Fibroblast of gingiva (primary cell): ENCODE measurements at regions not wholly inside any gene's neighbourhood (a gene's known extent, or its start where the extent isn't known, plus 50 kb on each side); places are given as distances from the start of the nearest gene placed in this dataset.

Experiments used
- DNase-seq: peaks from one replicate; pipeline ENCODE4 v3.0.0-alpha.2; 2011; ENCODE audit warnings: low read depth

DNA sequence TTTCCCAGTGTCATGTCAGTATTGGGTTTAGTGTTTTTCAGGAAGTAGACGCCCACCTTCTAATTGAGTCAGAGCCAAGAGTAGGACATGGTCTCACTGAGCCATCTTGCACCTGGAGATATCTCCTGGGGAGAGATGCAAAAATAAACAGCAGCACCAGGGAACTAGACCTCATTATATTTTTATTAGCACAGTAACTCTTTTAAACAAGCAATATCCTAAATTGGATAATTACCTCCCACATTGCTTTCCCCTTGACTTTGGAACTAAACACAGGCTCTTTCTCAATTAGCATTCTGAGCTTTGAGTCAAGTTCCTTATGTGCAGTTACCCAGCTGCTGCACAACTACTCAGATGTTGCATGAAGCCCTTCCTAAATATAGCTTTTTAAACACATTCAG is 175.4 kb downstream of the IBTK start:
- peak; percentile 43 for DNase-seq

DNA sequence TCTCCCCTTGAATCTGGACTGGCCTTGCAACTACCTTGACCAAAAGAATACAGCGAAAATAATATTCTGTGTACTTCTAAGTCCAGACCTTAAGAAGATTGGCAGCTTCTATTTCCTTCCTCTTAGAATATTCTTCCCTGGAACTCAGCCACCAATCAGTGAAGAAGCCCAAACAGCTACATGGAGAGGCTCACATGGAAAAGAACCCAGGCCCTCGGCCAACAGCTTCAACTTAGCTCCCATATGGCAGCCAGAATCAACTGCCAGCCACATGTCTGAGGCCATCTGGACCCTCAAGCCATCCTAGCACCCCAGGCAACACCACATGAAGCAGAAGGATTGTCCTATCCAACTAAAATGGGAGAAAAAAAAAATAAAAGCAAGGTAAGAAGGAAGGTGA is 178.8 kb downstream of the IBTK start:
- no peak for DNase-seq

DNA sequence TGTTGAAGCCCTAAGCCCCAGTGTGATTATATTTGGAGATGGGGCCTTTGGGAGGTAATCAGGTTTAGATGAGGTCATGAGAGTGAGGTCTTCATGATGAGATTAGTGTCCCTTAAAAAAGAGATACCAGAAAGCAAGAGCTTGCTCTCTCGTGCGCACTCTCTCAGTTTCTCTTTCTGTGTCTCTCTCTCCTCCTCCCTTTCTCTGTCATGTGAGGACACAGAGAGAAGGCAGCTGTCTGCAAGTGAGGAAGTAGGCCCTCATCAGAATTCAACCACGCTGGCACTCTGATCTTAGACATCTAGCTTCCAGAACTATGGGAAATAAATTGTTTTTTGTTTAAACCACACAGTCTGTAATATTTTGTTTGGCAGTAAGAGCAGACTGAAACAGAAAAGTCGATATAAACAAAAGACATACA is 180.5 kb downstream of the IBTK start:
- peak; percentile 36 for DNase-seq

DNA sequence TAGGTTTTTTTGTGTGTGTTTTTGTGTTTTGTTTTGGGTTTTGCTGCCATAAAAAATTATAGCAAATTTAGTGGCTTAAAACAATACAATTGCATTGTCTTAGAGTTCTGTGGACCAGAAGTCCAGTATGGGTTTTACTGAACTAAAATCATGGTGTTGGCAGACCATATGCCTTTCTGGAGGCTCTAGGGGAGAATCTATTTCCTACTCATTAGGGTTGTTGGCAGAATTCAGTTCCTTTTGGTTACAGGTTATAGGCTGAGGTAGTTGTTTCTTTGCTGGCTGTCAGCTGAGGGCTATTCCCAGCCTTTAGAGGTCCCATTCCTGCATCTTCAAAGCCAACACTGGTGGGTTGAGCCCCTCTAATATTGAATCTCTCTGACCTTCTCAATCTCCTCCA is 181.3 kb downstream of the IBTK start:
- DNase-seq, result no peak

DNA sequence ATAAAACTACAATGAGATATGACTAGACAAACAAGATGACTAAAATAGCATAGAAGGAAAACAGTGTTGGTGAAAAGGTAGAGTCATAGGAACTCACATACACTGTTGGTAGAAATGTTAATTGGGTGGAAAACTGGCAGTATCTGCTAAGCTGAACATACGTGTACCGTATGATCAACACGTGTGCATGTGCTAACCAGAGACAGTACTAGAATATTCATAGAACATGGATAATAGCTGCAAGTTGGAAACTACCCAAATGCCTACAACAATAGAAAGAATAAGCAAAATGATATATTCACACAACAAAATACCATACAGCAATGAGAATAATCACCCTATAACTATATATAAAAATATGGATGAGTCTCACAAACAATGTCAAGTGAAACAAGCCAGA is 184.0 kb downstream of the IBTK start:
- no peak for DNase-seq

DNA sequence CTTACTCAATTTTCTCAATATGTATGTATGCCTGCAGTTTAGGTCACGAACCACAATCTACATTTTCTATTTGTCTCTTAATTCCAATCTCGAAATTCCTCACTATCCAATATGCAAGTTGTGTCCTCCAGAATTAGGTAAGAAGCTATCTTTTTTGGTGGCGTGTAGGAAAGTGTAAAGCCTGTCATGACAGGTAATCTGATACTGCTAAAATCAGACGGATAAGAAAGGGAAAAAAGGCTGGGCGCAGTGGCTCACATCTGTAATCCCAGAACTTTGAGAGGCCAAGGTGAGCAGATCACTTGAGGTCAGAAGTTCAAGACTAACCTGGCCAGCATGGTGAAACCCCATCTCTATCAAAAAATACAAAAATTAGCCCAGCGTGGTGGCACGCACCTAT is 185.3 kb downstream of the IBTK start:
- DNase-seq, result no peak

DNA sequence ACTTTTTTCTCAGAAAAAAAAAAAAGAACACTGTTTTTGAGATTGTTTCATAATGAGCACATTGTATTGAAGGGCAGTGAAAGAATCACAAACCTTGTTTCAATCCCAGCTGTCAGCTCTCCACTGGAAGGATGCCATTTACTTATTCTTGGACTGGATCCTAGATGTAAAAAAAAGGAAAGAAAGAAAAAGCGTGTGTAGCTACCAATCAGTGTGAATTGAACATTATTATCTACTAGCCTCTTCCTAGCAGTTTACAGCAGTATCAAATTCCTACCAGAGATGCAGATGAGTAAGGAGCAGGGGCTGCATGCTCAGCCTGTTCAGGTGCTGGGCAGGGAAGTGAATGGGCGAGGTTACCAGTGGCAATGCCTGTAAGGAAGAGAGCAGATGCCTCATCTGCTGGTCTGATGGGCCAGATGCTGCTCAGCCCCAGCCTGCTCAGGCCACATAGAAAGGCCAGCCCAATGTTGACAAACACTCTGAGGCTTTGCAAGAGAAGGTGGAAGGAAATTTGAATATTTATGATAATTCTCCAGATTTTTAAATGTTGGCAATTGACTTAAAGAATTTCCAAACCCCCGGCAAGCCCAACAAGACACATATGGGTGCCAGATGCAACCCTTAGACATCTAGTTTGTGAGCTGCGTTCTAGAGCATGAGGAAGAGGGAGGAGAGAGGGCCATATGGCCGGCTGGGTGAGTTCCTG is 189.5 kb downstream of the IBTK start:
- peak; percentile 87 for DNase-seq

DNA sequence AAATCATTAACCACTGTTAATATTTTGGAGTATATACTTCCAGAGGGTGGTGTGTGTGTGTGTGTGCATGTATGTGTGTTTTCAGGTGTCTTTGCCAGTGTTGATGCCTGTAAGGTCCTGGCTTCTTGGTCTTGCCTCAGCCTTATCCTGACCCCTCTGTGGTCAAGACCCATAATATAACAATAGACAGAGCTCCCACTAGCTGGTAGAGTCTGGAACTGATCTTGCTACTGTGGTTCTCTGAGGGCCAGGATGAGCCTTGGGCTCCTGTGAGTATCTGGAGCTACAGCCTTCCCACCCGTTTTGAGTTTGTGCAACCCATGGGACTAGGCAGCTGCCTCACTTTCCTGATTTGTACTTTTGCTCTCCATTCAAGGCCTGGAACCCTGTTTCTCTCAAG is 191.0 kb downstream of the IBTK start:
- DNase-seq, result no peak

DNA sequence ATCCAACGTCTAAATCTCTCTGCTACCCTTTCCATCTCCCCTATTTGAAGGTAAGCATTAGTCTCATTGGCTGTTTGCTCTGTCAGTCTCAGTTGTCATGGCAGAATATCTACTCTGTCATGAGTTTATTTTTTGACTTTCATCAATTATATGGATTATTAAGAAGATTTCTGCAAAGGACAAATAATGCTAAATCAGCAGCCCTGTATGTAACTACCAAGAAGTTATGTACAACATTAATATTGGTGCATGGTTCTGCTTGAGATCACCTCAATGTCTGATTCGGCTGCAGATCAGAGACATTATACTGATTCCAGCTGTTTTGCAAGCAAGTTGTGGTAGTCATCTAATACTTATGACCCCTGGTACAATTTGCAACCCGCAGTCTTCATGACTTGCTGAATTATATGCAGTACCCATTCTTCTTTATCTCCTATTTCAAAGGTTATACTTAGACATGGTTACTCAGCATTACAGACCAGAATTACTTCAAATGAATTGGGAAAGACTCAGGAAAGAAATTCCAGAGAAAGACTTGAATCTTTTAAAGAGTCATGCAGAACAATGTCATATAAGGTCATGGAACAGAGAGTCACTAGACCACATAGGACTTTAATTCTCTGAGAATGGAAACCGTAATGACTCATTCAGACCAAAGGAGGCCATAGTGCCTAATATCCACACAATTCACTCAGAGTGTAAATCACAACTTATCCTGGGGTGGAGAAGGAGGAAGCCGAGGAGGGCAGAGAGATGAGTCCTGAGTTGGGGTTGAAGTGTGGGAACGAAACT is 201.4 kb downstream of the IBTK start:
- peak; percentile 92 for DNase-seq

DNA sequence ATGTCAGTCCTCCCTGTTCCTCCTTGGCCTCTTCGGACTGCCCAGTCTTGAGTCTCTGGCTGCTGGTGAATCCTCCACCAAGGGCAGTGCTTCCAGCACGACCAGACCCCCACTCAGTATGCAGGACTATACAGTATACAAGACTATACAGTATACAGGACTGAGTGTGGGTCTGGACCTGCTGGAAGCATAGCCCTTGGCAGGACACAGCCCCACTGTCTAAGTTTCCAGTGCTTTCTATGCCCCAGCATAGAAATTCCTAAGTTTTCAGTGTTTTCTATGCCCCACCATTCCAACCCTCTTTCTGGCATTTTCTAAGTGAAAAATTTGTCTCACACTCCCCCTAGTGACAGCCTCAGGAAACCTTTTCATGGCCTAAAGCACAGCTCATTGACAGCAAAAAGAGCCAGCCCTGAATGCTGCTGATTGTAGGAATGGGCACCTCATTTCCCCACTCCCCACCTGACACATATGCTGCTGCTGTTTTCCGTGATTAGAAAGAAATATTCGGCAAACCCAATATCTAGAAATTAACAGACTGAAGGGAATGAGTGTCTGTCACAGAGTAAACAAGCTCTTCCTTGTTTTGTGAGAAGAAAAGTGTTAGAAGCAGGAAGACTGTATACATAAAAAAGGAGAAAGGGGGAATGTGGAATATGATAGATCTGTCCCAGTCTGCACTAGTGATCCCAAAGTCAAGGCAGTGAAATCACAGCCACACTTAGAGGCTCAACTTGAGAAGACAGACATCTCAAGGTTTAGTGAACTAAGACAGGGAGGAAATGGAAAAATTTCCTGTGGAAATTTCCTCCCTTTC is 206.9 kb downstream of the IBTK start:
- peak; percentile 54 for DNase-seq

DNA sequence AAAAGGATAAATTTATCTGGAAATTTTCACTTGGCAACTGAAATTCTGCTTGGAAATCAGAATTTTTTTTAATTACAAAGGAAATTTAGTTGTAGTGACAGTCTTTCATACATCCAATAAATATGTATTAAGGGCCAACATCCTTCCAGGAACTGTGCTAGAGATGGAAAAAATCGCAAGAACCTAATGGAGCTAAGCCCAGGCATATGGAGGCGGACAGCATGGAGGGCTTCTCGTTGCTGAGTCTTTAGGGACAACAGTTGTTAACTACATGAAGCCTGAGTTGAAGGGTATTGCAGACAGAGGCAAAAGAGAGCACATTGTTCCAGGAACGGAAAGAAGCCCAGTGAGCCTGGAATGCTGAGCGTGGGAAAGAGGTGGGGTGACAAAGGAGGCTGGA is 208.9 kb downstream of the IBTK start:
- DNase-seq, result no peak

DNA sequence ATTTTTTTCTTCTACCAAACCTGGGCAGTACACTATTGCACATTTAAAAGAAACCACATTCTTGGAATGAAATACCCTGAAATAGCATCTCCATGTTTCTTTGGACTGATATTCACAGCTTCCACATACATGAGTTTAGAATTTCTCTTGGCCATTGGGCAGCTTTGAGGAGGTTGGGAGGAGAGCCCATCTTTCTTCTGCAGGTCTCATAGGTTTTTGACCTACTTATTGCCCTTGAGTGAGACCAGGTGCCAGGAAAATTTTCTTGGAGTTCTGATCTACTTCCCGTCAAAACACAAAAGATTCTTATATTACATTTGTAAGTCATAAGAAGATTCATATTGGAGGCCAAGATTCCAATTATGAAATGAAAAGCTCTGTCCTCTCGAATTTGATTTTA is 212.0 kb downstream of the IBTK start:
- DNase-seq, result no peak

DNA sequence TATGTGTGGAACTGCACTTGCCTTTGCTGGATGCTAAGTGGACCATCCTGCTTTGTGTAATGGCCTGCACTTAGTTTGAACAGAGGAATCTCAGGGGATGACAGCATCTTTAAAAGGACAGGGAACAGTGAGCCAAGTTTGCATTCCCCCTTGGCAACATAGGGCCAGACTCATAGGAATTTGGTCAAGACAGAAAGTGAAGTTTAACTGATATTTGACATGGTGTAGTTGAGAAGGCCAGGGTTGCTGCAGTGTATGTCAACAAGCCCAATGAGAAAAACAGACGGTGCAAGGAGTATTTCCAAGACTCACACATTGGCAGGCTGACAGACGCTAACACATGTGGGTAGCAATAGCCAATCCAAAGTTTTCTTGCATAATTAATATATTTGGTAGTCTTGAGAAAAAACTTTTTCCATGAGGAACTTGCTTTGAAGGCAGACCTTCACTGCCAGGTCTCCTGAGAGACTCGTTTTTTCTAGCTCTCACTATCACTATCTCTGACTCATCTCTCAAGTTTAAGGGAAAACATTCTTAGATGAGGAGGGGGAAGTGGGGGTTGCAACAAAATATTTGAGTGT is 213.8 kb downstream of the IBTK start:
- DNase-seq, result no peak

DNA sequence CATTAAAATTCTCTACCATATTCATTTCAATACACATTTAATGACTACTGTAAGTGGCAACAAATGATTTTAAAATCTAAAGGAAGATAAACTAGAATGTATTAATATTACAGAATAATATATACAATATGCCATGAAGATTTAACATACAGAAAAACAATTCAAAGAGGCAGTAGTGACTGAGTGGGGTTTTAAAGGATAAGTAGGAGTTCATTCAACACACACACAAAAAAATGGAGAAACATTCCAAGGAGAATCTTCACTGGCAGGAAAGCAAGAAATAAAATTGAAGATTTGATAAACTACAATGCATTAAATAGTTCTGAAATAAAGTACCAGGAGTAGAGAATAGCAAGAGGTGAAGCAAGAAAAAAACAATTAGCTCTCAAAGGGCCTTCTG is 215.1 kb downstream of the IBTK start:
- no peak for DNase-seq

DNA sequence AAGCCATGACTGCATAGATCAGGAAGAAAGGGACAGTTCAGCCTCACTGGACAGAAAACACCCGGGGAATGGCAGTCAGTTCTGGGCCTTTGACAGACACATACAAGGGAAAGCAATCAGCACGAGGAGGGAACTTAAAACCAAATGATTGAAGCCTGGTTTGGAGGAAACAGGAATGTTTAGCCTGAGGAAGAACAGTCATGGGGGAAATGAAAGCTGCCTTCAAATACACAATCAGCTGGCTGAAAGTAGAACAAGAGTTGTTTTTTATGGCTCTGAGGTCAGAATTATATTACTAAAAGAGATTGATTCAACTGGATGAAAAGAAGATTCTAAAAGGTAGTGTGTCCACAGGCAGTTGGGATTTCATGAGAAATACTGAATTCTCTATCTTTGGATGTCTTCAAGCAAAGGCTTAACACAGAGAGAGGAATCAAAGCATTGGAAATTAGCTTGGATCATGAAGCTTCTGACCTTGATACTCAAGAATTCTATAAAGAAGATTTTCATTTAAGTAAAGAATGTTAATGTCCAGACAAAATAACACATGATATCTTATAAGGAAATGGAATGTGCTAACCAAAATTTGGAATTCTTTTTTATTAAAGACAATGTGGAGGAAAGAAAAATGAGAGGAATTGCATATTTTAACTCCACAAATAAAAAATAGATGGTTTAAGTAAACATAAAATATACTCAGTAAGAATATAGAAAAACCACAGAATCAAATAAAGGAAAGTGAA is 216.6 kb downstream of the IBTK start:
- no peak for DNase-seq

DNA sequence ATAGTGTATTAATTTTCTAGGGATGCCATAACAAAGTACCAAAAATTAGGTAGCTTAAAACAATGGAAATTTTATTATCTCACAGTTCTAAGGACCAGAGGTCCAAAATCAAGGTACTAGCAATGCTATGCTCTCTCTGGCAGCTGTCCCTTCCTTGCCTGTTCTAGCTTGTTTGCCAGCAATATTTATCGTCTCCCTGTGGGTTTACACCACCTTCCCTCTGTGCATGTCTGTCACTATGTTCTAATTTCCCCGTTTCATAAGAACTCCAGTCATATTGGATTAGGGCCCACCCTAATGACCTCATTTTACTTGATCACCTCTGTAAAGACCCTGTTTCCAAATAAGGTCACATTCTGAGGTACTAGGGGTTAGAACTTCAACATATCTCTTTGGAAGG is 217.2 kb downstream of the IBTK start:
- no peak for DNase-seq

DNA sequence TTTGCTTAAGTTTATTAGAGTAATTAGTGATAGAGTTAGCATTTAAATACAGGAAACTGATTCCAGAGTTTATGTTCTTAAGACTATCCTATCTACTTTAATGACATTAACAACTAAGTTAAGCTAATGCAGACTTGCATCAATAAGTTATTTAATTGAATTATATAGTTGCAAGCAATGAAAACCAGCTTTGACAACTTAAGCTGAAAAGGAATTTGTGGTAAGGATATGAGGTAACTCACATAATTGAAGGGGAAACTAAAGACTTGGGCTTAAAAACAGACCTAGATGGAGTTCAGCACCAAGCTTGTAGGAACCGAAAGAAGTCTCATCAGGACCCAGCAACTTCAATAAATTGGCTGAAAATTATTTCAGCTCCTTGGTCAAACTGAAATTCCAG is 222.3 kb downstream of the IBTK start:
- peak; percentile 28 for DNase-seq

DNA sequence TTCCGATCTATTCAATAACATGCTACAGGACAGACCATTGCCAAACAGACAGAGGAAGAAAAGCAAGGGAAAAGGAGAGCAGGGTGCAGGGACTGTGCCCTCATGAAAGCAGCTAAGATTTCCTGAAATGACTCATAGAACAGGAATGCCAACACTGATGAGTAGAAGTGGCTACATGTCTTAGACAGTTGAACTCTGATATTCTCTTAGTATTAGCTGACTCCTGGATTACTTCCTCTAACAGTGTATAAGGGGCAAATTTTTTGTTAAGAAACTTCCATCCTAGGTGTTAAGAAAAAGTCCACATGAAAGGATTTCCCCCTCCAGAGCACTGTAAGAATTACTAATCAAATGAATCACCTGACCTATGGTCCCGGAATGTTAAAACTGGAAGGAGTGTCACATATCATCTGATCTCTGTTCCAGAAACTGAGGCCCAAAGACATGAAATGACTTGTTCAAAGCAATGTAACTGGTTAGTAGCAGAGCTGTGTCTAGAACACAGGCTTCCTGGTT is 224.9 kb downstream of the IBTK start:
- peak; percentile 70 for DNase-seq

DNA sequence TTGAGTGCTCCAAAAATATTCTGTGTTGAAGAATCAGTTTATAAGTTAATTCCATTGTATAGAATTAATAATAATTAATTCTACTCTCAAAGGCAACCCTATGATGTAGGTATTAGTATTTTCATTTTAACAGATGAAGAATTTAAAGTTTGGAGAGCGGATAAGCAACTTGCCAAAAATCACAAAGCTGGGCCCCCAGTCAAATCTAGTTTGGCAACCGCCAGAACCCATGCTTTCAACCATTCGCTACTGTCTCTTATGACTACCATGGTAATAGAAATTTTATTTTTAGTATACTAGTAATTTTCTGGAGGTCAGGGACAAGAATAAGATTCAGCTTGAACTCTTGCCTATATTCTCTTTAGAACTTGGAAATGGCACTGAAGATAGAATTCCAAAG is 229.8 kb downstream of the IBTK start:
- DNase-seq, result no peak

DNA sequence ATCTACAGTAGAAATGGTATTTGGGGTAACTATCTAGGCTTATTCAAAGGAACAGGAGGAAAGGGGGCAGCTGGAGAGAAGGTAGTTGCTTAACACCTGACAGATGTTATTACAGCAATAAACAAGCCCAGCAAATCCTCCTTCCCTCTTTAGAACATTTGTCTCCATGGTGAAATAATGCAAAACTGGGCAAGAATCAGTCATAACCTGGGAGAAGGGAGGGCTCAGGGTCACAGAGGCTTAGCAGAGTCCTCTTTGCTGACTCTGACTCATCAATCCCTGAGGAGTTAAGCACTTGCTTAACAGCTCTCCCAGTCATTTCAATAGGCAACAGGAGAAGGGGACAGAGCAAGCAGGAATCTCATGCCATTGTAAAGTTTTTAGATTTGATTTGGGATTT is 230.3 kb downstream of the IBTK start:
- DNase-seq, result peak; percentile 98

DNA sequence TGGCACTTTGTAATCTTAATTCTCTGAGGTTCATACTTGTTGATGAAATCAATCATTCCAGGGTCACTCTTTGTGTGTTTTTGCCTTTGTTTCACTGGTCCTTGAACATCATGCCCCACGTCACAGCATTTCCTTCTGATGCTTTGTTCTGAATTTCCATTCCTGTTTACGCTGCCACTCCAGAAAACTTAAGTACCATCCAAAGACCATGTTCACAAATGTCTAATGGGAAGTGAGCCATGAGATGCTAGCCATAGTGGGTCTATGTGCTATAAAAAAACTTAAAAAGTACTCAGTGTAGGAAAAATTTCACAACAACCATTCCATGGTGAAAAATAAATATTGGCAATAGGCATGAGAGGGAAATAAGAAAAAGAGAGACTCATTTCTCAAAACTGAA is 232.0 kb downstream of the IBTK start:
- peak; percentile 25 for DNase-seq

DNA sequence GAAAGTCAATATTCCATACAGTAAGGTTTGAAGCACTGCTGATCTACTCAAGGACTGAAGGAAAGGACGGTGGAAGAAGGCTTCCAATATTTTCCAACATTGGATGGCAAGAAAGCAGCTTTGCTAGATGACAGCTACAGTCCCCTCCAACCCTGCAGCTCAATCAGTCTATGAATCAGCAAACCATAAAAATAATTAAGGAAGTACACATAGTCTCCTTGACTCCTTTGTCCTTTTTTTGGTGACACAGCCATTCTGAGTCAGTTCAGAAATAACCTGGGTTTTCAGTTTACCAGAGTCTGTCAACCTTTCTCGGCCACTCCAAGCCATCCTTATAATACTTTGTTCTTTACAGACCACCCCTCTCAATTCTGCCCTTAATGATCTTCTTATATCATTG is 232.5 kb downstream of the IBTK start:
- DNase-seq, result no peak
